Liver (tissue), 8 donors: ENCODE measurements at regions not wholly inside any gene's neighbourhood (a gene's known extent, or its start where the extent isn't known, plus 50 kb on each side); places are given as distances from the start of the nearest gene placed in this dataset.

ENCODE experiments used
- DNase-seq: peaks from one replicate; pipeline ENCODE4 v3.0.0-alpha.2; 2017; ENCODE audit warnings: low spot score
- H3K27ac ChIP-seq, 2 donors: one replicate each; pipeline ENCODE4 v1.7.0; 2013; ENCODE audit warnings: inconsistent platforms in 2 of 2, low read length in 2 of 2, control low read depth in 1 of 2, low read depth in 1 of 2, mild to moderate bottlenecking in 1 of 2
- H3K27me3 ChIP-seq, 4 donors: one replicate each; pipeline versions ENCODE4 v1.6.1 to v1.7.0; 2013; ENCODE audit warnings: low read length in 3 of 4, inconsistent platforms in 1 of 4, mild to moderate bottlenecking in 1 of 4, moderate library complexity in 1 of 4; ENCODE audit not compliant: control insufficient read depth in 4 of 4, insufficient read depth in 4 of 4
- H3K36me3 ChIP-seq, 4 donors: one replicate each; pipeline versions ENCODE4 v1.6.1 to v1.7.0; 2013; ENCODE audit warnings: low read length in 3 of 4, mild to moderate bottlenecking in 3 of 4, low read depth in 1 of 4, moderate library complexity in 1 of 4; ENCODE audit not compliant: control insufficient read depth in 4 of 4, insufficient read depth in 3 of 4
- H3K4me1 ChIP-seq, 4 donors: one replicate each; pipeline versions ENCODE4 v1.6.1 to v1.7.0; 2013; ENCODE audit warnings: low read length in 3 of 4, mild to moderate bottlenecking in 3 of 4, moderate library complexity in 1 of 4; ENCODE audit not compliant: control insufficient read depth in 4 of 4, insufficient read depth in 4 of 4
- H3K4me3 ChIP-seq, 3 donors: one replicate each; pipeline versions ENCODE4 v1.6.1 to v1.7.0; 2013; ENCODE audit warnings: low read length in 3 of 3, control low read depth in 1 of 3, low read depth in 1 of 3, mild to moderate bottlenecking in 1 of 3
- H3K9ac ChIP-seq, 2 donors: one replicate each; pipeline ENCODE4 v1.7.0; 2013; ENCODE audit warnings: low read length in 2 of 2, mild to moderate bottlenecking in 2 of 2, moderate library complexity in 2 of 2, control low read depth in 1 of 2, low read depth in 1 of 2
- H3K9me3 ChIP-seq, 4 donors: one replicate each; pipeline versions ENCODE4 v1.6.1 to v1.7.0; 2013; ENCODE audit warnings: low read length in 3 of 4; ENCODE audit not compliant: control insufficient read depth in 4 of 4
- ATF3 ChIP-seq: IDR thresholded peaks from 2 replicates; pipeline ENCODE4 v1.6.1; 2016; ENCODE audit warnings: antibody characterized with exemption
- CTCF ChIP-seq: fragments of 150-350 bp; IDR thresholded peaks from 2 replicates; pipeline ENCODE4 v1.5.1; 2017; ENCODE audit warnings: improper control_type of control experiment, low read depth, low read length; ENCODE audit not compliant: missing input control
- EGR1 ChIP-seq, 2 donors: IDR thresholded peaks; 2 replicates each; pipeline ENCODE4 v1.6.1; 2016 to 2018; ENCODE audit warnings: antibody characterized with exemption in 2 of 2, low read depth in 2 of 2
- FOXA1 ChIP-seq: IDR thresholded peaks from 2 replicates; pipeline ENCODE4 v1.6.1; 2016; ENCODE audit warnings: antibody characterized with exemption
- FOXA2 ChIP-seq: IDR thresholded peaks from 2 replicates; pipeline ENCODE4 v1.6.1; 2016; ENCODE audit warnings: antibody characterized with exemption
- GABPA ChIP-seq, 2 donors: IDR thresholded peaks in 1 of 2; conservative IDR thresholded peaks in 1 of 2; 2 replicates each; pipeline ENCODE4 v1.6.1; 2016; ENCODE audit warnings: antibody characterized with exemption in 2 of 2, mild to moderate bottlenecking in 1 of 2, moderate library complexity in 1 of 2
- HNF4A ChIP-seq, 2 donors: conservative IDR thresholded peaks; 2 replicates each; pipeline ENCODE4 v1.6.1; 2016; ENCODE audit warnings: antibody characterized with exemption in 2 of 2, mild to moderate bottlenecking in 2 of 2
- JUND ChIP-seq, 2 donors: IDR thresholded peaks; 2 replicates each; pipeline ENCODE4 v1.6.1; 2016; ENCODE audit warnings: antibody characterized with exemption in 2 of 2
- MAX ChIP-seq: IDR thresholded peaks from 2 replicates; pipeline ENCODE4 v1.6.1; 2016; ENCODE audit warnings: antibody characterized with exemption
- NR2F2 ChIP-seq: IDR thresholded peaks from 2 replicates; pipeline ENCODE4 v1.6.1; 2016; ENCODE audit warnings: antibody characterized with exemption
- RAD21 ChIP-seq, 2 donors: IDR thresholded peaks; 2 replicates each; pipeline ENCODE4 v1.6.1; 2016; ENCODE audit warnings: antibody characterized with exemption in 2 of 2, mild to moderate bottlenecking in 2 of 2
- REST ChIP-seq: IDR thresholded peaks from 2 replicates; pipeline ENCODE4 v1.6.1; 2016; ENCODE audit warnings: antibody characterized with exemption, mild to moderate bottlenecking
- SP1 ChIP-seq: IDR thresholded peaks from 2 replicates; pipeline ENCODE4 v1.6.1; 2018; ENCODE audit warnings: antibody characterized with exemption, mild to moderate bottlenecking
- TAF1 ChIP-seq: conservative IDR thresholded peaks from 2 replicates; pipeline ENCODE4 v1.6.1; 2016; ENCODE audit warnings: antibody characterized with exemption, mild to moderate bottlenecking
- YY1 ChIP-seq: IDR thresholded peaks from 2 replicates; pipeline ENCODE4 v1.6.1; 2016; ENCODE audit warnings: antibody characterized with exemption, mild to moderate bottlenecking
- WGBS: extraction: QIAGEN DNeasy Blood & Tissue Kit; methylation state at CpG from one replicate; pipeline ENCODE4 v1.1.7; 2013; 5-methylcytosine and 5-hydroxymethylcytosine counted together
- donor health status: healthy.
- donor health status: healthy.
- donor health status: healthy.
- donor health status: healthy.
- donor health status: healthy.

- TF ChIP-seq REST (no peak), FOXA1 (no peak)
Observed at GRCh38 chr16:51040637-51041036, 110.4 kb downstream of the SALL1 start (continued).

GRCh38 chr16:51039638-51040331, 111.3 kb downstream of the SALL1 start:
- no peak overlapping the region for H3K27ac ChIP-seq
- WGBS, result 80% methylated on average over 14 of the region's 14 CpGs
- no peaks in the 10 kb centered on the region for H3K4me1 ChIP-seq
- TF ChIP-seq SP1, result no peak
- no peak for TF ChIP-seq FOXA2
- no peak for TF ChIP-seq TAF1
- TF ChIP-seq MAX, result no peak
- TF ChIP-seq JUND (IDR thresholded peaks at IDR 0.05), result no peak
- no peak for TF ChIP-seq RAD21 (IDR thresholded peaks at IDR 0.05)
- TF ChIP-seq YY1, result no peak
- TF ChIP-seq EGR1 (IDR thresholded peaks at IDR 0.05; ENCODE audit: low read depth in 2 of 2), result no peak
- H3K4me3 ChIP-seq, result no peak overlapping the region
- no peak for DNase-seq
- no peaks in the 10 kb centered on the region for H3K9me3 ChIP-seq
- H3K36me3 ChIP-seq, result no peaks in the 10 kb centered on the region
- H3K9ac ChIP-seq, result no peak overlapping the region
- H3K27me3 ChIP-seq, result no peaks in the 10 kb centered on the region

- Histone ChIP-seq H3K27ac (no peak overlapping the region), H3K9me3 (no peaks in the 10 kb centered on the region)
Observed at GRCh38 chr16:51035711-51036110, 115.4 kb downstream of the SALL1 start.

More at GRCh38 chr16:51035711-51036110, 115.4 kb downstream of the SALL1 start:
- H3K36me3 ChIP-seq, result no peaks in the 10 kb centered on the region
- no peaks in the 10 kb centered on the region for H3K27me3 ChIP-seq
- no peak overlapping the region for H3K4me3 ChIP-seq
- TF ChIP-seq FOXA2 (no peak), CTCF (no peak), JUND (IDR thresholded peaks at IDR 0.05) (no peak), MAX (no peak), EGR1 (IDR thresholded peaks at IDR 0.05; ENCODE audit: low read depth in 2 of 2) (no peak), HNF4A (conservative IDR thresholded peaks at IDR 0.05) (no peak), NR2F2 (no peak), YY1 (no peak), ATF3 (no peak), RAD21 (IDR thresholded peaks at IDR 0.05) (no peak), REST (no peak), SP1 (no peak), GABPA (IDR thresholded peaks at IDR 0.05 in 1 of 2, conservative IDR thresholded peaks at IDR 0.05 in 1 of 2) (no peak)
- no peaks in the 10 kb centered on the region for H3K4me1 ChIP-seq
- no peak overlapping the region for H3K9ac ChIP-seq
- DNase-seq, result no peak
- WGBS, result 93% methylated on average over 7 of the region's 7 CpGs
